ENCODE measurements at regions not wholly inside any gene's neighbourhood (a gene's known extent, or its start where the extent isn't known, plus 50 kb on each side); places are given as distances from the start of the nearest gene placed in this dataset.

DNA sequence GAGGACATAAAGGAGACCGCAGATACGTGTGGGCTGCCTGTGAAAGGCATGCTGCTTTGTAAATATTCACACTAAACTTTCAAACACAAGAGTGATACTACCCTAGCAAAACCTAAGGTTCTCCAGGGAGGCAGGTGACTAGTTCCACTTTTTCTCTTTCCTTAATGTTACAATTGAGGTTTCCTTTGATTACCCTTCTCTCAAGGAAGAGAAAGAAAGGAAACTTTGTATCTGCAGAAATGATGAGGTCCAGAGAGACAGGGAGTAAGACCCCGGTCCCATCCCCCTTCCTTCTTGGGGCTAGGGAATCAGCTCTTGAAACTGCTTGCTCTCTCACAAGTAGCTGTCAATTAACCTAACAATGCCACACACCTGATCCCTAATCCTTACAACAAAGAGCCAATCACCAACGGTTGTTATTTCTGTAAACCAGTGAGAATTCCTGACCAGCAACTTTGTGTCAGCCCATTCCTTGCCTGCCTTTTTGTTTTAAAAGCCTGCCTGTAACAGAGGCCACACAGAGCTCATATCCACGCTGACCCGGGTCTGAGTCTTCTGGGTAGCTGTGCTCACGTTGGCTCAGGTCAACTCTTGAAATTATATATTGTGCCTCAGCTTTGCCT lies 754.8 kb upstream of the FRG1 start:
- TF ChIP-seq, protein P1, sequence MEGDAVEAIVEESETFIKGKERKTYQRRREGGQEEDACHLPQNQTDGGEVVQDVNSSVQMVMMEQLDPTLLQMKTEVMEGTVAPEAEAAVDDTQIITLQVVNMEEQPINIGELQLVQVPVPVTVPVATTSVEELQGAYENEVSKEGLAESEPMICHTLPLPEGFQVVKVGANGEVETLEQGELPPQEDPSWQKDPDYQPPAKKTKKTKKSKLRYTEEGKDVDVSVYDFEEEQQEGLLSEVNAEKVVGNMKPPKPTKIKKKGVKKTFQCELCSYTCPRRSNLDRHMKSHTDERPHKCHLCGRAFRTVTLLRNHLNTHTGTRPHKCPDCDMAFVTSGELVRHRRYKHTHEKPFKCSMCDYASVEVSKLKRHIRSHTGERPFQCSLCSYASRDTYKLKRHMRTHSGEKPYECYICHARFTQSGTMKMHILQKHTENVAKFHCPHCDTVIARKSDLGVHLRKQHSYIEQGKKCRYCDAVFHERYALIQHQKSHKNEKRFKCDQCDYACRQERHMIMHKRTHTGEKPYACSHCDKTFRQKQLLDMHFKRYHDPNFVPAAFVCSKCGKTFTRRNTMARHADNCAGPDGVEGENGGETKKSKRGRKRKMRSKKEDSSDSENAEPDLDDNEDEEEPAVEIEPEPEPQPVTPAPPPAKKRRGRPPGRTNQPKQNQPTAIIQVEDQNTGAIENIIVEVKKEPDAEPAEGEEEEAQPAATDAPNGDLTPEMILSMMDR (IDR thresholded peaks at IDR 0.05), result no peak
- no peak for TF ChIP-seq POLR2A (IDR thresholded peaks at IDR 0.05)
- no peak for TF ChIP-seq POLR2AphosphoS5 (IDR thresholded peaks at IDR 0.05)
